Thoracic aorta (tissue), 2 donors: ENCODE measurements at regions not wholly inside any gene's neighbourhood (a gene's known extent, or its start where the extent isn't known, plus 50 kb on each side); places are given as distances from the start of the nearest gene placed in this dataset.

Experiments
- ATAC-seq: fragments of 150-250 bp; one replicate; pipeline ENCODE4 v1.8.0; 2017; ENCODE audit warnings: low read depth; ENCODE audit not compliant: insufficient number of reproducible peaks, low FRiP score
- DNase-seq: peaks from one replicate; pipeline ENCODE4 v3.0.0-alpha.2; 2020; ENCODE audit warnings: low spot score
- H3K27ac ChIP-seq, 2 donors: fragments of 200-600 bp; sonication (generic); 1 replicate in 1 of 2; 2 replicates in 1 of 2; pipeline ENCODE4 v1.5.1; 2016; ENCODE audit warnings: mild to moderate bottlenecking in 2 of 2, moderate library complexity in 2 of 2
- H3K27me3 ChIP-seq: fragments of 200-600 bp; sonication (generic); replicated peaks from 2 replicates; pipeline ENCODE4 v1.6.0; 2016; ENCODE audit warnings: mild to moderate bottlenecking; ENCODE audit not compliant: insufficient read depth
- H3K36me3 ChIP-seq: fragments of 200-600 bp; sonication (generic); one replicate; pipeline ENCODE4 v1.5.1; 2016
- H3K4me1 ChIP-seq, 2 donors: fragments of 200-600 bp; sonication (generic); 1 replicate in 1 of 2; 2 replicates in 1 of 2; pipeline versions ENCODE4 v1.5.1 to v1.6.0; 2016; ENCODE audit warnings: low read depth in 2 of 2, mild to moderate bottlenecking in 1 of 2; ENCODE audit not compliant: control insufficient read depth in 1 of 2
- H3K4me3 ChIP-seq: fragments of 200-600 bp; sonication (generic); 2 replicates; pipeline ENCODE4 v1.5.1; 2016; ENCODE audit warnings: mild to moderate bottlenecking
- H3K9me3 ChIP-seq: fragments of 200-600 bp; sonication (generic); 2 replicates; pipeline ENCODE4 v1.5.1; 2016
- CTCF ChIP-seq: fragments of 200-600 bp; sonication (generic); IDR thresholded peaks from one replicate; pipeline ENCODE4 v1.5.1; 2019; ENCODE audit warnings: antibody characterized with exemption

GRCh38 chr5:32522429-32523143 is 62.8 kb upstream of the SUB1 start:
- H3K4me3 ChIP-seq = no peak overlapping the region
- no peak for TF ChIP-seq CTCF
- no peak for ATAC-seq

DNA sequence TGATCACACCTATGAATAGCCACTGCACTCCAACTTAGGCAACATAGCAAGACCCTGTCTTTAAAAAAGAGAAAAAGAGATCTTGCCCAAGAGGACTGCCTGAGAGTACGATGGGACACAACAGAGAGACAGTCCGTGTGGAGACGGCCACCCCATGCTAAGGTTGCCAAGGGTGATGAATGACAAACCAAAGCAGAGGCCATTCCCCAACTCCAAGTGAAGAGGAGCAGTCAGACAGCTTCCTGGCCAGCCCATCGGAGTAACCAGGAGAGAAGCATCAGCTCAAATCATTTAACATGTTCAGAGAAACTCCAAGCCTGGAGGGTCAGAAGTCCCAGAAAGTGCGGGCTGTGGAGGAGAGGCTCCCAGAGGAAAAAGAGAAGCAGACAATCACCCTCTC is 63.9 kb upstream of the SUB1 start:
- Histone ChIP-seq H3K4me1 (peaks cover 0 to 6% of the 10 kb centered on the region in 2 donors), H3K36me3 (no peaks in the 10 kb centered on the region), H3K27me3 (no peaks in the 10 kb centered on the region), H3K27ac (no peak overlapping the region), H3K9me3 (no peaks in the 10 kb centered on the region), H3K4me3 (no peak overlapping the region)
- DNase-seq = no peak
- no peak for ATAC-seq
- TF ChIP-seq CTCF = no peak

More at GRCh38 chr5:32522429-32523143, 62.8 kb upstream of the SUB1 start:
- no peaks in the 10 kb centered on the region for H3K27me3 ChIP-seq
- H3K4me1 ChIP-seq = peaks cover 0 to 10% of the 10 kb centered on the region in 2 donors
- no peak for DNase-seq
- H3K36me3 ChIP-seq = no peaks in the 10 kb centered on the region
- no peak overlapping the region for H3K27ac ChIP-seq
- H3K9me3 ChIP-seq = no peaks in the 10 kb centered on the region

DNA sequence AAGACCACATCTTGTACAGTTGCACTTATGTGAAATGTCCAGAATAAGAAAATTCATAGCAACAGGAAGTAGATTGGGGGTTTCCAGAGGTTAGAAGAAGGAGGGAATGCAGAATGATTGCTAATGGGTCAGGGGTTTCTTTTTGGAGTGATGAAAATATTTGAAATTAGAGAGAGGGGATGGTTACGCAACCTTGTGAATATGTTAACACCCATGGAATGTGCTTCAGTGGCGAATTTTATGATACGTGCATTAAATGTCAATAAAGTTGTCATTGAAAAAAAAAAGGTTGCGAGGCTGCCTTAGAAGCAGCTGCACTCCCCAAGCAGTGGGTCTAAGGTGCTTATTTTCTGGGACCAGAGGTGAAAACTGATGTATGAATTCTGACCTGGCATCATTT is 64.4 kb upstream of the SUB1 start:
- ATAC-seq (no peak), DNase-seq (no peak)
- H3K9me3 ChIP-seq = no peaks in the 10 kb centered on the region
- no peak overlapping the region for H3K4me3 ChIP-seq
- no peak for TF ChIP-seq CTCF
- peaks cover 0 to 5% of the 10 kb centered on the region in 2 donors for H3K4me1 ChIP-seq
- H3K27me3 ChIP-seq = no peaks in the 10 kb centered on the region
- no peak overlapping the region for H3K27ac ChIP-seq
- no peaks in the 10 kb centered on the region for H3K36me3 ChIP-seq

DNA sequence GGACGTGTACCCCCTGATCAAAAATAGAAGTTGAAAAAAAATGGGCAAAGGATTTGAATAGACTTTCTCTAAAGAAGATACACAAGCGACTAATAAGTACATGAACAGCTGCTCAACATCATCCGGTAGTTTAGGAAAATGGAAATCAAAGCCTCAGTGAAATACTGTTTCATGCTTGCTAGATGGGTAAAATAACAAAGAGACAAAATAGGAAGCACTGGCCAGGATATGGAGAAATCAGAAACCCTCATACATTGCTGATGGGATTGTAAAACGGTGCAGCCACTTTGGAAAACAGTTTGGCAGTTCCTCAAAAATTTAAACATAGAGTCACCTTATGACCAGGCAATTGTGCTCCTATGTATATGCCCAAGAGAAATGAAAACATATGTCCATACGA is 65.0 kb upstream of the SUB1 start:
- H3K27ac ChIP-seq = no peak overlapping the region
- H3K9me3 ChIP-seq = no peaks in the 10 kb centered on the region
- DNase-seq = no peak
- H3K4me3 ChIP-seq = no peak overlapping the region
- H3K4me1 ChIP-seq = peaks cover 0 to 5% of the 10 kb centered on the region in 2 donors
- no peaks in the 10 kb centered on the region for H3K36me3 ChIP-seq
- ATAC-seq = no peak
- no peaks in the 10 kb centered on the region for H3K27me3 ChIP-seq
- no peak for TF ChIP-seq CTCF

- Histone ChIP-seq H3K27me3 (no peaks in the 10 kb centered on the region), H3K27ac (no peak overlapping the region), H3K4me1 (peaks cover 0 to 5% of the 10 kb centered on the region in 2 donors), H3K36me3 (no peaks in the 10 kb centered on the region), H3K4me3 (no peak overlapping the region), H3K9me3 (no peaks in the 10 kb centered on the region)
- ATAC-seq (no peak), DNase-seq (no peak)
- no peak for TF ChIP-seq CTCF
Observed at GRCh38 chr5:32519508-32519907, 65.8 kb upstream of the SUB1 start.
